ENCODE measurements at regions not wholly inside any gene's neighbourhood (a gene's known extent, or its start where the extent isn't known, plus 50 kb on each side); places are given as distances from the start of the nearest gene placed in this dataset.

DNA sequence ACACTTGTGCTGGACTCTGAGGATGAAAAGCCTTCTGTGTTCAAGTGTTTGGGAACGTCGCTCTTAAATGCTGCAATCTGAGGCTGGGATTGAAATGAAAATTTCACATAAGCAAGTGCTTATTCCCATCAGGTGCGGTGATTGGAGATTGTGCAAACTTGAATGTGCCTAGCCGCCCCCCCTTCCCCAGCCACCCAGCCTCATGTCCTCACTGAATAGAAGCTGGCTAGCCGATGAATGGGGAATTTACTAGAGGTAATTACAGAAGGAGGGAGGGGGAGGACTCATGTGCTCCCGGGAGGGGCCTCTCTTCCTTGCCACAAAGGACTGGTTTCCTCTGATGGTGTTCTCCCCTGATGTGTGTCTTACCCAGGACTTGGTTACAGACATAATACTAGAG lies 544.8 kb upstream of the EEF2KMT start:
- CTCF ChIA-PET = no interaction called here
- no peaks in the 10 kb centered on the region for H3K79me2 ChIP-seq (ENCODE audit: control insufficient read depth, insufficient read depth, low read length)
- H3K9ac ChIP-seq (replicated peaks; ENCODE audit: extremely low read depth, insufficient read depth, low read length) = no peak overlapping the region
- no peaks in the 10 kb centered on the region for H3K9me1 ChIP-seq (replicated peaks; ENCODE audit: control insufficient read depth, extremely low read depth, insufficient read depth, low read length)
- no peaks in the 10 kb centered on the region for H3K36me3 ChIP-seq (ENCODE audit: control insufficient read depth in 2 of 2, extremely low read depth in 1 of 2, insufficient read depth in 2 of 2, low read length in 2 of 2)
- FAIRE-seq = no peak
- no peaks in the 10 kb centered on the region for H4K20me1 ChIP-seq (replicated peaks; ENCODE audit: control insufficient read depth, extremely low read depth, insufficient read depth, low read length)
- H3K4me2 ChIP-seq (ENCODE audit: insufficient read depth, low read length) = no peak overlapping the region
- H2AFZ ChIP-seq (ENCODE audit: low read depth, low read length) = no peak overlapping the region
- no peak for DNase-seq (ENCODE audit: low read depth, low spot score)
- H3K9me3 ChIP-seq (replicated peaks; ENCODE audit: control insufficient read depth, insufficient read depth, low read length) = peaks cover 9% of the 10 kb centered on the region
- POLR2A ChIA-PET = no interaction called here
- intact Hi-C loops (cut with micrococcal nuclease) (no loop called here), dilution Hi-C loops (cut with MboI; ENCODE audit: extremely low pct_ligation_motif_present, low sequenced_read_pairs) (no loop called here)
- H3K27me3 ChIP-seq (ENCODE audit: control insufficient read depth in 2 of 2, insufficient read depth in 2 of 2, low read length in 2 of 2) = no peaks in the 10 kb centered on the region
- H3K27ac ChIP-seq (ENCODE audit: insufficient read depth, low read depth, low read length) = no peak overlapping the region
- TF ChIP-seq POLR2A (IDR thresholded peaks at IDR 0.05; ENCODE audit: low read depth, low read length) = no peak
- H3K4me1 ChIP-seq (ENCODE audit: control insufficient read depth, extremely low read depth, insufficient read depth, low read length) = no peaks in the 10 kb centered on the region
- BruUV-seq (replicated peaks) = no TSS peak
- no peak overlapping the region for H3K4me3 ChIP-seq (replicated peaks in 1 of 3; ENCODE audit: insufficient read depth in 1 of 3, low read depth in 1 of 3, low read length in 3 of 3)

DNA sequence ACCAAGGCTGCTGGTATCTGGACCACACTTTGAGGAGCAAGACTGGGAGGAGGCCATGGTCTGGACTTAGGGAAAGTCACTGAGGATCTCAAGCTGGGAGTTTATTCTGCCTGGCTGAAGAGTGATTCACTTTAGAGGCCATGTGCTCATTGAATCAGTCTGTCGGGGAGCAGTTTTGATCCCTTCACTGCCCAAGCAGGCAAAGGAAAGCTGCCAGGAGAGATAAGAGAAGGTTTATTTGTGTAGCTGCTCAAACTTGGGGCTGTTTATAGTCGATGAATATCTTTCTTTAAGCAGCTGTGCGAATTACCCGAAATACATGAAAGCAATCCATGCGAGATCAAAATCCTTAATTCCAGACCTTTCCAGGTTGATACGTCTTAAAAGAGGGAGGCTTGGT lies 544.4 kb upstream of the EEF2KMT start:
- intact Hi-C loops (cut with micrococcal nuclease) (no loop called here), dilution Hi-C loops (cut with MboI; ENCODE audit: extremely low pct_ligation_motif_present, low sequenced_read_pairs) (no loop called here)
- TF ChIP-seq, protein P1, sequence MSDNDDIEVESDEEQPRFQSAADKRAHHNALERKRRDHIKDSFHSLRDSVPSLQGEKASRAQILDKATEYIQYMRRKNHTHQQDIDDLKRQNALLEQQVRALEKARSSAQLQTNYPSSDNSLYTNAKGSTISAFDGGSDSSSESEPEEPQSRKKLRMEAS (IDR thresholded peaks at IDR 0.05; ENCODE audit: insufficient read depth, insufficient read length) = no peak
- TF ChIP-seq POLR2AphosphoS5 (IDR thresholded peaks at IDR 0.05; ENCODE audit: insufficient read depth, low read depth, low read length) (no peak), JUN (IDR thresholded peaks at IDR 0.05; ENCODE audit: borderline replicate concordance, insufficient read depth, insufficient read length, low read depth) (no peak)
- DNase-seq (ENCODE audit: low read depth, low spot score) (no peak), FAIRE-seq (no peak)
- no TSS peak for BruUV-seq (replicated peaks)
- no peaks in the 10 kb centered on the region for H4K20me1 ChIP-seq (replicated peaks; ENCODE audit: control insufficient read depth, extremely low read depth, insufficient read depth, low read length)
- H3K4me1 ChIP-seq (ENCODE audit: control insufficient read depth, extremely low read depth, insufficient read depth, low read length) = no peaks in the 10 kb centered on the region
- H3K9ac ChIP-seq (replicated peaks; ENCODE audit: extremely low read depth, insufficient read depth, low read length) = no peak overlapping the region
- peaks cover 7% of the 10 kb centered on the region for H3K9me3 ChIP-seq (replicated peaks; ENCODE audit: control insufficient read depth, insufficient read depth, low read length)
- ChIA-PET CTCF (no interaction called here), POLR2A (no interaction called here)
- H3K27ac ChIP-seq (ENCODE audit: insufficient read depth, low read depth, low read length) = no peak overlapping the region
- H2AFZ ChIP-seq (ENCODE audit: low read depth, low read length) = no peak overlapping the region
- no peaks in the 10 kb centered on the region for H3K9me1 ChIP-seq (replicated peaks; ENCODE audit: control insufficient read depth, extremely low read depth, insufficient read depth, low read length)
- H3K4me2 ChIP-seq (ENCODE audit: insufficient read depth, low read length) = no peak overlapping the region
- no peaks in the 10 kb centered on the region for H3K79me2 ChIP-seq (ENCODE audit: control insufficient read depth, insufficient read depth, low read length)
- no peaks in the 10 kb centered on the region for H3K27me3 ChIP-seq (ENCODE audit: control insufficient read depth in 2 of 2, insufficient read depth in 2 of 2, low read length in 2 of 2)
- no peak overlapping the region for H3K4me3 ChIP-seq (replicated peaks in 1 of 3; ENCODE audit: insufficient read depth in 1 of 3, low read depth in 1 of 3, low read length in 3 of 3)
- no peaks in the 10 kb centered on the region for H3K36me3 ChIP-seq (ENCODE audit: control insufficient read depth in 2 of 2, extremely low read depth in 1 of 2, insufficient read depth in 2 of 2, low read length in 2 of 2)
